ENCODE measurements at regions not wholly inside any gene's neighbourhood (a gene's known extent, or its start where the extent isn't known, plus 50 kb on each side); places are given as distances from the start of the nearest gene placed in this dataset.

GRCh38 chr12:69036533-69036932, 103.6 kb upstream of the CPM start:
- TF ChIP-seq CTCF (IDR thresholded peaks at IDR 0.05; ENCODE audit: low read depth, low read length), result no peak
- Histone ChIP-seq H3K4me1 (no peaks in the 10 kb centered on the region), H3K4me3 (ENCODE audit: low read depth, low read length) (no peak overlapping the region), H3K27me3 (no peaks in the 10 kb centered on the region; the same call in 1 of the 2 replicates), H3K9me3 (no peaks in the 10 kb centered on the region), H3K36me3 (no peaks in the 10 kb centered on the region)
- DNase-seq, result no peak

DNA sequence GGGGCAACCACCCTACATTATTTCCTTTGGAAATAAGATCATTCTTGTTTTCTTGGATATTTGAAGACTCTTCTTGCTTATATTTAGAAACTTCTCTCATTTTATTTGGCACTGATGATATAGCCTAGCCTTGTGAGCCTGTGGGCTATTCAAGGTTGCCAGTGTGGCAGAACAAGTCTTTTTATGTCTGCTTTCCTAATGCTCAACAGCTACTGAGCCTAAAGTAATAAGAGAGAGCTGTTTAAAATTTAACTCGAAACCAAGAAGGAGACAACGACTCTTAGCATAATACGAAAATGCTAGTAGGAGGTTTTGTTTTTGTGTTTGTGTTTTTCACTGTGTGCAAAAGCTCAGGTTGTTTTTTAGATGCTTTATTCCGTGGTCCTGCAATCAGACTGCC, 104.0 kb upstream of the CPM start:
- DNase-seq, result no peak
- no peaks in the 10 kb centered on the region for H3K36me3 ChIP-seq

DNA sequence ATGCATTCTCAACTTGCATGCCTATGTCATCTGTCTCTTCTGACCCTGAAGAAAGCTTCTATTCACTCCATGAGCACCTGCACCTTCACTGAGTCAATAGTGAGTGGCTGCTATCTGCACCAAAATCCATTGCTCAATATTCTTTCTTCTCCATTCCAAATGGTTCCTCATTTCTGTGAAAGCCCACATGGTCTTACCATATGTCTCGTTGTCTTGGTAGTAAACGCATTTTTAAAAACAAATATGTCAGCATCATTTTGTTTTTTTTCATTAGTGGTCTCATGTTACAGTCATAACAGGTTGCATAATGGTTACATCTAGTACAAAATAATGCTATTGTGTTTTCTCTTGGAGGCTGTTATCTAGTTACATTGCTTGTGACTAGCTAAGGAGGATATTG, 106.9 kb upstream of the CPM start:
- Histone ChIP-seq H3K4me1 (no peaks in the 10 kb centered on the region), H3K27me3 (no peaks in the 10 kb centered on the region), H3K36me3 (no peaks in the 10 kb centered on the region), H3K4me3 (ENCODE audit: low read depth, low read length) (no peak overlapping the region), H3K9me3 (no peaks in the 10 kb centered on the region)
- TF ChIP-seq CTCF (IDR thresholded peaks at IDR 0.05; ENCODE audit: low read depth, low read length), result no peak
- DNase-seq, result no peak

More for the DNA sequence above, 104.0 kb upstream of the CPM start:
- H3K4me1 ChIP-seq, result no peaks in the 10 kb centered on the region
- H3K4me3 ChIP-seq (ENCODE audit: low read depth, low read length), result no peak overlapping the region
- no peaks in the 10 kb centered on the region for H3K9me3 ChIP-seq
- H3K27me3 ChIP-seq, result no peaks in the 10 kb centered on the region; the same call in 1 of the 2 replicates
- TF ChIP-seq CTCF (IDR thresholded peaks at IDR 0.05; ENCODE audit: low read depth, low read length), result no peak

GRCh38 chr12:69042557-69042956, 109.6 kb upstream of the CPM start:
- DNase-seq, result no peak
- TF ChIP-seq CTCF (IDR thresholded peaks at IDR 0.05; ENCODE audit: low read depth, low read length), result no peak
- Histone ChIP-seq H3K4me1 (no peaks in the 10 kb centered on the region), H3K9me3 (no peaks in the 10 kb centered on the region), H3K27me3 (no peaks in the 10 kb centered on the region), H3K36me3 (no peaks in the 10 kb centered on the region), H3K4me3 (ENCODE audit: low read depth, low read length) (no peak overlapping the region)

GRCh38 chr12:69042970-69043369, 110.0 kb upstream of the CPM start:
- no peak for TF ChIP-seq CTCF (IDR thresholded peaks at IDR 0.05; ENCODE audit: low read depth, low read length)
- Histone ChIP-seq H3K9me3 (no peaks in the 10 kb centered on the region), H3K4me1 (no peaks in the 10 kb centered on the region), H3K4me3 (ENCODE audit: low read depth, low read length) (no peak overlapping the region), H3K36me3 (no peaks in the 10 kb centered on the region), H3K27me3 (no peaks in the 10 kb centered on the region)
- no peak for DNase-seq

- Histone ChIP-seq H3K36me3 (no peaks in the 10 kb centered on the region), H3K9me3 (no peaks in the 10 kb centered on the region), H3K27me3 (no peaks in the 10 kb centered on the region), H3K4me1 (no peaks in the 10 kb centered on the region), H3K4me3 (ENCODE audit: low read depth, low read length) (no peak overlapping the region)
- DNase-seq, result no peak
- TF ChIP-seq CTCF (IDR thresholded peaks at IDR 0.05; ENCODE audit: low read depth, low read length), result no peak
Observed at GRCh38 chr12:69044887-69045286, 111.9 kb upstream of the CPM start.
